ENCODE measurements at regions not wholly inside any gene's neighbourhood (a gene's known extent, or its start where the extent isn't known, plus 50 kb on each side); places are given as distances from the start of the nearest gene placed in this dataset.
"Not testable (repeated sequence)": the region's sequence is repeated elsewhere in the genome, so short reads cannot be mapped to it uniquely, and the experiment has no call there.

GRCh38 chr11:69869311-69869939, 50.2 kb upstream of the FGF3 start:
- Mint-ChIP-seq H3K9me3 (no peaks in the 10 kb centered on the region), H3K36me3 (ENCODE audit: insufficient read depth) (no peaks in the 10 kb centered on the region), H3K27me3 (peaks cover 45% of the 10 kb centered on the region), H3K4me3 (no peak overlapping the region), H3K4me1 (no peaks in the 10 kb centered on the region), H3K27ac (ENCODE audit: low read depth) (no peak overlapping the region)
- ATAC-seq (replicated peaks; ENCODE audit: extremely low read depth, poor library complexity, severe bottlenecking) (no peak), DNase-seq (ENCODE audit: low spot score in 2 of 2) (no peak)

- Mint-ChIP-seq H3K36me3 (ENCODE audit: insufficient read depth) (no peaks in the 10 kb centered on the region), H3K9me3 (no peaks in the 10 kb centered on the region), H3K4me1 (no peaks in the 10 kb centered on the region), H3K4me3 (no peak overlapping the region), H3K27ac (ENCODE audit: low read depth) (no peak overlapping the region), H3K27me3 (peaks cover 31% of the 10 kb centered on the region)
- no peak for DNase-seq (ENCODE audit: low spot score in 2 of 2)
- no peak for ATAC-seq (replicated peaks; ENCODE audit: extremely low read depth, poor library complexity, severe bottlenecking)
Measured at GRCh38 chr11:69870766-69871165, 51.5 kb upstream of the FGF3 start.

GRCh38 chr11:69873166-69874077, 54.2 kb upstream of the FGF3 start:
- Mint-ChIP-seq H3K27ac (ENCODE audit: low read depth) (no peak overlapping the region), H3K36me3 (ENCODE audit: insufficient read depth) (no peaks in the 10 kb centered on the region), H3K4me3 (no peak overlapping the region), H3K27me3 (peaks cover 17% of the 10 kb centered on the region), H3K9me3 (no peaks in the 10 kb centered on the region), H3K4me1 (no peaks in the 10 kb centered on the region)
- no peak for DNase-seq (ENCODE audit: low spot score in 2 of 2)
- ATAC-seq (replicated peaks; ENCODE audit: extremely low read depth, poor library complexity, severe bottlenecking) = no peak

DNA sequence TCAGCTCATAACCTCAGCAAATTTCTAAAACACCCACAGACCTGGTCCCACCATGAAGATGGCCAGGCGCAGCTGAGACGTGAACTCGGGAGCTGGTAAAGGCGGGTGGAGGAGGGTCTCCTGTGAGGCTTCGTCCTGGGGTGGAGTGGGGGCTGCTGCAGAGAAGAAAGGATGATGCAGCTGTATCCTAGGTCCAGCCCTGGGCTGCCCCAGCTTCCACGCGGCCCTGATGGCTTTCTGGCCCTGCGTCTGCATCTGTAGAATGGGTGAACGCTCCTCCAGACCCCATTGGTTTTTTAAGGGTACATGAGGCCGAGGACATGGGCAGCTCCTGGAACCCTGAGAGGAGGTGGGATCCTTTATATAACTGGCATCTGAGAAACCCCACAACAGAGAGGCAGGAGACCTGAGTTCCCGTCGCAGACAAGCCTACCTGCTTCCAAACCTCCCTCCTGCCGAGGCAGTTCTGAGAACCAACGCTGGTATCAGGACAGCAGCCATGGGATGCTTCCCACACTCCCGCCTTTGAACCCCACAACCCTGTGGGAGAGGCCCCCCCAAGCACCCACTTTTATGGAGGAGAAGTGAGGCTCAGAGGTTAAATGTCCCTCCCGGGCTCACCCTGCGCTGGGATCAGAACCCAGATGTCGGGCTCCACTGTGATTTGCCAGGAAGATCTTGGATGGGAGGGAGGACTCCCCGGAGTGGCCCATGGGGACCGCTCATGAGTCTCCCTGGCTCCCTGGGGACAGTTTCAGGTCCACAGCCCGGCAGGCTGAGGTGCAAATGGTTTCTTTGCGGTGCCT, 55.2 kb upstream of the FGF3 start:
- no peak for DNase-seq (ENCODE audit: low spot score in 2 of 2)
- no peaks in the 10 kb centered on the region for H3K36me3 Mint-ChIP-seq (ENCODE audit: insufficient read depth)
- peaks cover 13% of the 10 kb centered on the region for H3K27me3 Mint-ChIP-seq
- no peaks in the 10 kb centered on the region for H3K9me3 Mint-ChIP-seq
- H3K4me3 Mint-ChIP-seq = no peak overlapping the region
- H3K4me1 Mint-ChIP-seq = no peaks in the 10 kb centered on the region
- H3K27ac Mint-ChIP-seq (ENCODE audit: low read depth) = no peak overlapping the region
- no peak for ATAC-seq (replicated peaks; ENCODE audit: extremely low read depth, poor library complexity, severe bottlenecking)

GRCh38 chr11:69874984-69875624, 55.9 kb upstream of the FGF3 start:
- DNase-seq (ENCODE audit: low spot score in 2 of 2) (no peak), ATAC-seq (replicated peaks; ENCODE audit: extremely low read depth, poor library complexity, severe bottlenecking) (no peak)
- no peaks in the 10 kb centered on the region for H3K4me1 Mint-ChIP-seq
- no peak overlapping the region for H3K4me3 Mint-ChIP-seq
- no peak overlapping the region for H3K27ac Mint-ChIP-seq (ENCODE audit: low read depth)
- peaks cover 10% of the 10 kb centered on the region for H3K27me3 Mint-ChIP-seq
- H3K9me3 Mint-ChIP-seq = no peaks in the 10 kb centered on the region
- H3K36me3 Mint-ChIP-seq (ENCODE audit: insufficient read depth) = no peaks in the 10 kb centered on the region

GRCh38 chr11:69876013-69876412, 56.8 kb upstream of the FGF3 start:
- Mint-ChIP-seq H3K36me3 (ENCODE audit: insufficient read depth) (no peaks in the 10 kb centered on the region), H3K27ac (ENCODE audit: low read depth) (no peak overlapping the region), H3K4me1 (no peaks in the 10 kb centered on the region), H3K4me3 (no peak overlapping the region), H3K9me3 (no peaks in the 10 kb centered on the region), H3K27me3 (peaks cover 10% of the 10 kb centered on the region)
- no peak for DNase-seq (ENCODE audit: low spot score in 2 of 2)
- no peak for ATAC-seq (replicated peaks; ENCODE audit: extremely low read depth, poor library complexity, severe bottlenecking)

DNA sequence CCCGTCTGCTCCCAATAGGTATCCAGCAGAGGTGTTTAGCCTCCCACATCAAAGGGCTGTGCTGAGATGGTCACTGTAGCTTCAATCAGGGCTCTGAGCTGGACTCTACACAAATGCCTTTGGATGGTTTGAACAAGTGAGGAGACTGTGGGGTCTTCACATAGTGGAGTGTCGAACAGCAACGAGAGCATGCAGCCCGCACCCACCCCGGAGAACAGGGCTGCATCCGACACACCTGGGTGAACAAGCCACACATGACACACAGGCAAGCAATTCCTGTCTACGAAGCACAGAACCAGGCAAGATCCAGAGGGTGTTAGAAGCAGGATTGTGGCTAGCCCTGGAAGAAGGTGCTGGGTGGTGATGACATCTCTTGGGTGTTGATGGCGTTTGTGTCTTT, 58.0 kb upstream of the FGF3 start:
- H3K9me3 Mint-ChIP-seq = no peaks in the 10 kb centered on the region
- no peak overlapping the region for H3K4me3 Mint-ChIP-seq
- ATAC-seq (replicated peaks; ENCODE audit: extremely low read depth, poor library complexity, severe bottlenecking) (no peak), DNase-seq (ENCODE audit: low spot score in 2 of 2) (no peak)
- no peaks in the 10 kb centered on the region for H3K4me1 Mint-ChIP-seq
- H3K36me3 Mint-ChIP-seq (ENCODE audit: insufficient read depth) = no peaks in the 10 kb centered on the region
- H3K27ac Mint-ChIP-seq (ENCODE audit: low read depth) = no peak overlapping the region
- peaks cover 10% of the 10 kb centered on the region for H3K27me3 Mint-ChIP-seq

DNA sequence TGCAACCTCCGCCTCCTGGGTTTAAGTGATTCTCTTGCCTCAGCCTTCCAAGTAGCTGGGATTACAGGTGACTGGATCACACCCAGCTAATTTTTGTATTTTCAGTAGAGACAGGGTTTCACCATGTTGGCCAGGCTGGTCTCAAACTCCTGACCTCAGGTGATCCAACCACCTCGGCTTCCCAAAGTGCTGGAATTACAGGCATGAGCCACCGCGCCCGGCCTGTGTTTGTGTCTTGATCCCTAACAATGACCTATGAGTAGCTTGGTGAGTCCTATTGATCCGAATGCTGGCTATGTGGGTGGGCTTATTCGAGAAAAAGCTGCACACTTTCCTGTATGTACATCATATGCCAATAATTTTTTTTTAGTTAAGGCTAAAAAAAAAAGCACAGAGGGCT, 58.5 kb upstream of the FGF3 start:
- not testable (repeated sequence) for H3K4me3 Mint-ChIP-seq; H3K9me3 Mint-ChIP-seq; ATAC-seq (replicated peaks; ENCODE audit: extremely low read depth, poor library complexity, severe bottlenecking); DNase-seq (ENCODE audit: low spot score in 2 of 2); H3K4me1 Mint-ChIP-seq; H3K36me3 Mint-ChIP-seq (ENCODE audit: insufficient read depth); H3K27ac Mint-ChIP-seq (ENCODE audit: low read depth)
- peaks cover 12% of the 10 kb centered on the region for H3K27me3 Mint-ChIP-seq

DNA sequence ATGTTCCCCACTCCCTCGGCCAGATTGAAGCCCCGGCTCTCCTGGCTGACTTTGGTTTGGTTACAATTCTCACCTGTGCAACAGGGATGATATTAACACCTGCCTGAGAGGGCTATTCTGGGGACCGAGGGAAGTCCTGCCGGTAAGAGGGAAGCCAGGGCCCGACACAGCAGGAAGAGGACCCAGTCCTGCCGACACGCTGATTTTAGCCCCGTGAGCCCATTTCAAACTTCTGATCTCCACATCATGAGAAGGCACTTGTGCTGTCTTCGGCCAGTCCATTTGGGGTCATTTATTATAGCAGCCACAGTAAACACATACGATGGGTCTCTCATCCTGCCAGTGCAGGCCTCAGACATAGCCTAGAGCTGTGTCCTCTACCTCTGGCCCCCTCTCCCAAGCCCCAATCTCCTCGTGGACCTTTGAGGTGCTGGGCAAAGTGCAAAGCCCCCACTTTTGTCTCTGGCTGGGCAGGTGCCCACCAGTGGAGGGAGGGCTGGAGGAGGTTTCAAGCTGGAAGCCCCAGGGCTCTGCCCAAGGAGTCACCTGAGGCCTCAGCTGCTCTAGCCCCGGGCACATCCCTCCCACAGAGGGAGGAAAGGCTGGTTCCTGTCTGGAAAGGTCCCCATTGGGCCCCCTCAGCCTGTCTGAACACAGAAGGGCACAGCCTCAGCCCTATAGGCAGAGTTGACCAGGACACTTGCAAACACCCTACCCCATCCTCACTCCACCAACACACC, 59.1 kb upstream of the FGF3 start:
- ATAC-seq (replicated peaks; ENCODE audit: extremely low read depth, poor library complexity, severe bottlenecking) (no peak), DNase-seq (ENCODE audit: low spot score in 2 of 2) (no peak)
- Mint-ChIP-seq H3K27me3 (peaks cover 18% of the 10 kb centered on the region), H3K9me3 (no peaks in the 10 kb centered on the region), H3K4me3 (no peak overlapping the region), H3K27ac (ENCODE audit: low read depth) (no peak overlapping the region), H3K36me3 (ENCODE audit: insufficient read depth) (no peaks in the 10 kb centered on the region), H3K4me1 (no peaks in the 10 kb centered on the region)

GRCh38 chr11:69878927-69879728, 59.9 kb upstream of the FGF3 start:
- H3K9me3 Mint-ChIP-seq = no peaks in the 10 kb centered on the region
- ATAC-seq (replicated peaks; ENCODE audit: extremely low read depth, poor library complexity, severe bottlenecking) (no peak), DNase-seq (ENCODE audit: low spot score in 2 of 2) (no peak)
- no peak overlapping the region for H3K27ac Mint-ChIP-seq (ENCODE audit: low read depth)
- no peaks in the 10 kb centered on the region for H3K4me1 Mint-ChIP-seq
- no peak overlapping the region for H3K4me3 Mint-ChIP-seq
- no peaks in the 10 kb centered on the region for H3K36me3 Mint-ChIP-seq (ENCODE audit: insufficient read depth)
- peaks cover 20% of the 10 kb centered on the region for H3K27me3 Mint-ChIP-seq

- DNase-seq (ENCODE audit: low spot score in 2 of 2) = no peak
- peaks cover 20% of the 10 kb centered on the region for H3K27me3 Mint-ChIP-seq
- no peak overlapping the region for H3K27ac Mint-ChIP-seq (ENCODE audit: low read depth)
- no peak overlapping the region for H3K4me3 Mint-ChIP-seq
- H3K36me3 Mint-ChIP-seq (ENCODE audit: insufficient read depth) = no peaks in the 10 kb centered on the region
- no peaks in the 10 kb centered on the region for H3K9me3 Mint-ChIP-seq
- H3K4me1 Mint-ChIP-seq = no peaks in the 10 kb centered on the region
- ATAC-seq (replicated peaks; ENCODE audit: extremely low read depth, poor library complexity, severe bottlenecking) = no peak
Measured at GRCh38 chr11:69879729-69880005, 60.5 kb upstream of the FGF3 start.
